ENCODE measurements at regions not wholly inside any gene's neighbourhood (a gene's known extent, or its start where the extent isn't known, plus 50 kb on each side); places are given as distances from the start of the nearest gene placed in this dataset.

- DNase-seq = no peak
- Histone ChIP-seq H3K4me1 (ENCODE audit: insufficient read depth) (no peaks in the 10 kb centered on the region), H3F3A (ENCODE audit: insufficient read depth) (no peaks in the 10 kb centered on the region), H4K20me1 (ENCODE audit: insufficient read depth) (no peaks in the 10 kb centered on the region), H3K9ac (no peak overlapping the region), H2AFZ (0 out of 2 replicates have a peak overlapping the region, but pooled peaks have one; percentile 18), H3K9me2 (ENCODE audit: insufficient read depth) (no peaks in the 10 kb centered on the region), H3K27me3 (replicated peaks; ENCODE audit: insufficient read depth) (no peaks in the 10 kb centered on the region), H3K79me2 (ENCODE audit: insufficient read depth) (no peaks in the 10 kb centered on the region), H3K27ac (no peak overlapping the region), H3K36me3 (ENCODE audit: low read depth) (no peaks in the 10 kb centered on the region), H3K9me3 (ENCODE audit: low read depth) (no peaks in the 10 kb centered on the region), H3K4me2 (ENCODE audit: unreplicated experiment) (no peak overlapping the region), H3K4me3 (no peak overlapping the region)
- in situ Hi-C loops (cut with MboI) = no loop called here
- no peak for TF ChIP-seq EZH2phosphoT487 (IDR thresholded peaks at IDR 0.05; ENCODE audit: insufficient read depth, low read depth)
- TF ChIP-seq EZH2 (IDR thresholded peaks at IDR 0.05; ENCODE audit: insufficient read depth, poor library complexity, severe bottlenecking) = no peak
Measured at GRCh38 chr11:27847496-27847895, 147.2 kb upstream of the BDNF start.

- no peak for TF ChIP-seq EZH2 (IDR thresholded peaks at IDR 0.05; ENCODE audit: insufficient read depth, poor library complexity, severe bottlenecking)
- TF ChIP-seq EZH2phosphoT487 (IDR thresholded peaks at IDR 0.05; ENCODE audit: insufficient read depth, low read depth) = no peak
Measured at GRCh38 chr11:27842290-27842689, 142.0 kb upstream of the BDNF start.

GRCh38 chr11:27841023-27841422 lies 140.8 kb upstream of the BDNF start:
- no peak overlapping the region for H3K9ac ChIP-seq
- no peak for DNase-seq
- H3K36me3 ChIP-seq (ENCODE audit: low read depth) = no peaks in the 10 kb centered on the region
- H3K9me2 ChIP-seq (ENCODE audit: insufficient read depth) = no peaks in the 10 kb centered on the region
- H3K27ac ChIP-seq = no peak overlapping the region
- no peak overlapping the region for H3K4me2 ChIP-seq (ENCODE audit: unreplicated experiment)
- H3K27me3 ChIP-seq (replicated peaks; ENCODE audit: insufficient read depth) = no peaks in the 10 kb centered on the region
- H3F3A ChIP-seq (ENCODE audit: insufficient read depth) = peaks cover 6% of the 10 kb centered on the region; the same call in 1 of the 2 replicates
- H3K4me1 ChIP-seq (ENCODE audit: insufficient read depth) = peaks cover 7% of the 10 kb centered on the region; the same call in 1 of the 2 replicates
- no peak overlapping the region for H3K4me3 ChIP-seq
- in situ Hi-C loops (cut with MboI) = no loop called here
- no peak overlapping the region for H2AFZ ChIP-seq
- no peaks in the 10 kb centered on the region for H3K9me3 ChIP-seq (ENCODE audit: low read depth)
- no peaks in the 10 kb centered on the region for H4K20me1 ChIP-seq (ENCODE audit: insufficient read depth)
- no peaks in the 10 kb centered on the region for H3K79me2 ChIP-seq (ENCODE audit: insufficient read depth)
- TF ChIP-seq EZH2phosphoT487 (IDR thresholded peaks at IDR 0.05; ENCODE audit: insufficient read depth, low read depth) (no peak), EZH2 (IDR thresholded peaks at IDR 0.05; ENCODE audit: insufficient read depth, poor library complexity, severe bottlenecking) (no peak)

More at GRCh38 chr11:27842290-27842689, 142.0 kb upstream of the BDNF start:
- Histone ChIP-seq H3K9me2 (ENCODE audit: insufficient read depth) (no peaks in the 10 kb centered on the region), H3K9ac (no peak overlapping the region), H3K79me2 (ENCODE audit: insufficient read depth) (no peaks in the 10 kb centered on the region), H4K20me1 (ENCODE audit: insufficient read depth) (no peaks in the 10 kb centered on the region), H3K27me3 (replicated peaks; ENCODE audit: insufficient read depth) (no peaks in the 10 kb centered on the region), H2AFZ (no peak overlapping the region), H3K4me3 (no peak overlapping the region), H3F3A (ENCODE audit: insufficient read depth) (peaks cover 6% of the 10 kb centered on the region; the same call in 1 of the 2 replicates), H3K4me1 (ENCODE audit: insufficient read depth) (peaks cover 7% of the 10 kb centered on the region; the same call in 1 of the 2 replicates), H3K36me3 (ENCODE audit: low read depth) (no peaks in the 10 kb centered on the region), H3K27ac (no peak overlapping the region), H3K4me2 (ENCODE audit: unreplicated experiment) (no peak overlapping the region), H3K9me3 (ENCODE audit: low read depth) (no peaks in the 10 kb centered on the region)
- in situ Hi-C loops (cut with MboI) = no loop called here
- DNase-seq = no peak

- peak; percentile 48 for DNase-seq
- 13 to 14% methylated on average over 3 of the region's 3 CpGs for WGBS, 2 experiments (ENCODE audit: low coverage in 1 of 2, low lambda C conversion rate in 2 of 2, missing lambda C conversion rate in 2 of 2)
- no peak overlapping the region for H3K4me3 ChIP-seq
- H4K20me1 ChIP-seq (ENCODE audit: insufficient read depth) = no peaks in the 10 kb centered on the region
- H3K9ac ChIP-seq = no peak overlapping the region
- peaks cover 7% of the 10 kb centered on the region; the same call in 1 of the 2 replicates for H3K4me1 ChIP-seq (ENCODE audit: insufficient read depth)
- no peaks in the 10 kb centered on the region for H3K9me2 ChIP-seq (ENCODE audit: insufficient read depth)
- H3K27ac ChIP-seq = no peak overlapping the region
- H3K36me3 ChIP-seq (ENCODE audit: low read depth) = no peaks in the 10 kb centered on the region
- peak overlapping the region; percentile 79 for H2AFZ ChIP-seq
- H3F3A ChIP-seq (ENCODE audit: insufficient read depth) = peaks cover 6% of the 10 kb centered on the region; the same call in 1 of the 2 replicates
- H3K27me3 ChIP-seq (replicated peaks; ENCODE audit: insufficient read depth) = no peaks in the 10 kb centered on the region
- TF ChIP-seq EZH2phosphoT487 (IDR thresholded peaks at IDR 0.05; ENCODE audit: insufficient read depth, low read depth) (no peak), EZH2 (IDR thresholded peaks at IDR 0.05; ENCODE audit: insufficient read depth, poor library complexity, severe bottlenecking) (no peak)
- no peaks in the 10 kb centered on the region for H3K9me3 ChIP-seq (ENCODE audit: low read depth)
- no peaks in the 10 kb centered on the region for H3K79me2 ChIP-seq (ENCODE audit: insufficient read depth)
- H3K4me2 ChIP-seq (ENCODE audit: unreplicated experiment) = peak overlapping the region; percentile 16
- in situ Hi-C loops (cut with MboI) = no loop called here
Measured at GRCh38 chr11:27839226-27839913, 139.1 kb upstream of the BDNF start.

- Histone ChIP-seq H3K27ac (no peak overlapping the region), H3K27me3 (replicated peaks; ENCODE audit: insufficient read depth) (no peaks in the 10 kb centered on the region), H2AFZ (no peak overlapping the region), H3K4me2 (ENCODE audit: unreplicated experiment) (no peak overlapping the region), H3K79me2 (ENCODE audit: insufficient read depth) (no peaks in the 10 kb centered on the region), H3F3A (ENCODE audit: insufficient read depth) (peaks cover 6% of the 10 kb centered on the region; the same call in 1 of the 2 replicates), H3K4me3 (no peak overlapping the region), H3K9ac (no peak overlapping the region), H3K4me1 (ENCODE audit: insufficient read depth) (peaks cover 7% of the 10 kb centered on the region; the same call in 1 of the 2 replicates), H4K20me1 (ENCODE audit: insufficient read depth) (no peaks in the 10 kb centered on the region), H3K9me2 (ENCODE audit: insufficient read depth) (no peaks in the 10 kb centered on the region), H3K9me3 (ENCODE audit: low read depth) (no peaks in the 10 kb centered on the region), H3K36me3 (ENCODE audit: low read depth) (no peaks in the 10 kb centered on the region)
- in situ Hi-C loops (cut with MboI) = no loop called here
- DNase-seq = no peak
- WGBS, 2 experiments (ENCODE audit: low coverage in 1 of 2, low lambda C conversion rate in 2 of 2, missing lambda C conversion rate in 2 of 2) = 22 to 26% methylated on average over 6 of the region's 6 CpGs
- no peak for TF ChIP-seq EZH2phosphoT487 (IDR thresholded peaks at IDR 0.05; ENCODE audit: insufficient read depth, low read depth)
- no peak for TF ChIP-seq EZH2 (IDR thresholded peaks at IDR 0.05; ENCODE audit: insufficient read depth, poor library complexity, severe bottlenecking)
Measured at GRCh38 chr11:27838674-27839073, 138.4 kb upstream of the BDNF start.

Data from GM23248 (cell line).